SK-N-SH (cell line): ENCODE measurements at regions not wholly inside any gene's neighbourhood (a gene's known extent, or its start where the extent isn't known, plus 50 kb on each side); places are given as distances from the start of the nearest gene placed in this dataset.

ENCODE experiments used
- EP300 ChIP-seq, 2 experiments: IDR thresholded peaks; 2 replicates each; pipeline versions ENCODE4 v1.4.0 to v1.6.1; 2012; ENCODE audit warnings: borderline replicate concordance in 1 of 2, low read depth in 1 of 2, low read length in 1 of 2
- FOXJ3 ChIP-seq: sonication (generic); formaldehyde crosslinking; IDR thresholded peaks from 2 replicates; pipeline ENCODE4 v1.5.1; 2020; ENCODE audit warnings: mild to moderate bottlenecking, missing genetic modification reagents
- FOXM1 ChIP-seq: IDR thresholded peaks from 2 replicates; pipeline ENCODE4 v1.4.0; 2012; ENCODE audit warnings: low read depth, mild to moderate bottlenecking
- POLR2AphosphoS5 ChIP-seq: IDR thresholded peaks from 2 replicates; pipeline ENCODE4 v1.6.1; 2012; ENCODE audit warnings: low read depth, low read length
- RCOR1 ChIP-seq: fragments of 150-350 bp; IDR thresholded peaks from 2 replicates; pipeline ENCODE4 v1.6.1; 2017; ENCODE audit warnings: antibody characterized with exemption, low read length
- YY1 ChIP-seq: IDR thresholded peaks from 2 replicates; pipeline ENCODE4 v1.4.0; 2012; ENCODE audit warnings: low read depth, mild to moderate bottlenecking
- TF ChIP-seq, protein P1 (sequence below): fragments of 200-600 bp; sonication (generic); IDR thresholded peaks from 2 replicates; pipeline ENCODE4 v1.6.1; 2017; ENCODE audit warnings: antibody characterized with exemption, mild to moderate bottlenecking, moderate library complexity
- TF ChIP-seq, protein P2 (sequence below): fragments of 150-350 bp; IDR thresholded peaks from 2 replicates; pipeline ENCODE4 v1.6.1; 2017; ENCODE audit warnings: antibody characterized with exemption, low read length, low read depth, borderline replicate concordance

DNA sequence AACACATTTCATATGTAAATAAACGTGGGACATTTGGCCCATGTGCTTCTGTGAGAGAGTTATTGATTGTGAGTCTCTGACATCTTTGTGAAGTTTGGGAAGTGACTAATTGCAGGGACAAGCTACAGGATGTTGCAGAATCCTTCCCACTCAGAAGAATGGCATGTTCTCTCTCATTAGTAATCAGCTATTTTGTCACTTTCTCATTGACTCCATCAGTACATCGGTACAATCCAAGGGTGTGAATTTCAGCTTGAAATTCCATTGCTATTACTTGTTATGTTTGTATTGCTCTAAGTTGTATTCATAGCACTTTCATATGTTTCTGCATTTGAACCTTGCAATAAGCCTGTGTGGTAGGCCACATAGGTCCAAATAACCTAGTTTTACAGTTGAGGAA is 100.0 kb upstream of the KCNMA1 start:
- TF ChIP-seq, protein P1, sequence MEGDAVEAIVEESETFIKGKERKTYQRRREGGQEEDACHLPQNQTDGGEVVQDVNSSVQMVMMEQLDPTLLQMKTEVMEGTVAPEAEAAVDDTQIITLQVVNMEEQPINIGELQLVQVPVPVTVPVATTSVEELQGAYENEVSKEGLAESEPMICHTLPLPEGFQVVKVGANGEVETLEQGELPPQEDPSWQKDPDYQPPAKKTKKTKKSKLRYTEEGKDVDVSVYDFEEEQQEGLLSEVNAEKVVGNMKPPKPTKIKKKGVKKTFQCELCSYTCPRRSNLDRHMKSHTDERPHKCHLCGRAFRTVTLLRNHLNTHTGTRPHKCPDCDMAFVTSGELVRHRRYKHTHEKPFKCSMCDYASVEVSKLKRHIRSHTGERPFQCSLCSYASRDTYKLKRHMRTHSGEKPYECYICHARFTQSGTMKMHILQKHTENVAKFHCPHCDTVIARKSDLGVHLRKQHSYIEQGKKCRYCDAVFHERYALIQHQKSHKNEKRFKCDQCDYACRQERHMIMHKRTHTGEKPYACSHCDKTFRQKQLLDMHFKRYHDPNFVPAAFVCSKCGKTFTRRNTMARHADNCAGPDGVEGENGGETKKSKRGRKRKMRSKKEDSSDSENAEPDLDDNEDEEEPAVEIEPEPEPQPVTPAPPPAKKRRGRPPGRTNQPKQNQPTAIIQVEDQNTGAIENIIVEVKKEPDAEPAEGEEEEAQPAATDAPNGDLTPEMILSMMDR: no peak
- TF ChIP-seq YY1 (no peak), POLR2AphosphoS5 (no peak), RCOR1 (no peak), EP300 (IDR thresholded peaks at IDR 0.05; ENCODE audit: borderline replicate concordance in 1 of 2, low read depth in 1 of 2, low read length in 1 of 2) (no peak), FOXM1 (no peak), FOXJ3 (CRISPR knock-in tag) (no peak)
- TF ChIP-seq, protein P2, sequence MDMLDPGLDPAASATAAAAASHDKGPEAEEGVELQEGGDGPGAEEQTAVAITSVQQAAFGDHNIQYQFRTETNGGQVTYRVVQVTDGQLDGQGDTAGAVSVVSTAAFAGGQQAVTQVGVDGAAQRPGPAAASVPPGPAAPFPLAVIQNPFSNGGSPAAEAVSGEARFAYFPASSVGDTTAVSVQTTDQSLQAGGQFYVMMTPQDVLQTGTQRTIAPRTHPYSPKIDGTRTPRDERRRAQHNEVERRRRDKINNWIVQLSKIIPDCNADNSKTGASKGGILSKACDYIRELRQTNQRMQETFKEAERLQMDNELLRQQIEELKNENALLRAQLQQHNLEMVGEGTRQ: no peak
